ENCODE measurements at regions not wholly inside any gene's neighbourhood (a gene's known extent, or its start where the extent isn't known, plus 50 kb on each side); places are given as distances from the start of the nearest gene placed in this dataset.
"Not testable (repeated sequence)": the region's sequence is repeated elsewhere in the genome, so short reads cannot be mapped to it uniquely, and the experiment has no call there.

- no peak for DNase-seq (ENCODE audit: low spot score)
- CTCF ChIA-PET = no interaction called here
- H3K27ac ChIP-seq = no peak overlapping the region
- TF ChIP-seq, protein P1, sequence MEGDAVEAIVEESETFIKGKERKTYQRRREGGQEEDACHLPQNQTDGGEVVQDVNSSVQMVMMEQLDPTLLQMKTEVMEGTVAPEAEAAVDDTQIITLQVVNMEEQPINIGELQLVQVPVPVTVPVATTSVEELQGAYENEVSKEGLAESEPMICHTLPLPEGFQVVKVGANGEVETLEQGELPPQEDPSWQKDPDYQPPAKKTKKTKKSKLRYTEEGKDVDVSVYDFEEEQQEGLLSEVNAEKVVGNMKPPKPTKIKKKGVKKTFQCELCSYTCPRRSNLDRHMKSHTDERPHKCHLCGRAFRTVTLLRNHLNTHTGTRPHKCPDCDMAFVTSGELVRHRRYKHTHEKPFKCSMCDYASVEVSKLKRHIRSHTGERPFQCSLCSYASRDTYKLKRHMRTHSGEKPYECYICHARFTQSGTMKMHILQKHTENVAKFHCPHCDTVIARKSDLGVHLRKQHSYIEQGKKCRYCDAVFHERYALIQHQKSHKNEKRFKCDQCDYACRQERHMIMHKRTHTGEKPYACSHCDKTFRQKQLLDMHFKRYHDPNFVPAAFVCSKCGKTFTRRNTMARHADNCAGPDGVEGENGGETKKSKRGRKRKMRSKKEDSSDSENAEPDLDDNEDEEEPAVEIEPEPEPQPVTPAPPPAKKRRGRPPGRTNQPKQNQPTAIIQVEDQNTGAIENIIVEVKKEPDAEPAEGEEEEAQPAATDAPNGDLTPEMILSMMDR (conservative IDR thresholded peaks at IDR 0.05; ENCODE audit: low read depth) = no peak
- POLR2A ChIA-PET (ENCODE audit: low non-redundant PET) = no interaction called here
Measured at GRCh38 chr10:9243941-9244411, 1189.5 kb downstream of the GATA3 start.

DNA sequence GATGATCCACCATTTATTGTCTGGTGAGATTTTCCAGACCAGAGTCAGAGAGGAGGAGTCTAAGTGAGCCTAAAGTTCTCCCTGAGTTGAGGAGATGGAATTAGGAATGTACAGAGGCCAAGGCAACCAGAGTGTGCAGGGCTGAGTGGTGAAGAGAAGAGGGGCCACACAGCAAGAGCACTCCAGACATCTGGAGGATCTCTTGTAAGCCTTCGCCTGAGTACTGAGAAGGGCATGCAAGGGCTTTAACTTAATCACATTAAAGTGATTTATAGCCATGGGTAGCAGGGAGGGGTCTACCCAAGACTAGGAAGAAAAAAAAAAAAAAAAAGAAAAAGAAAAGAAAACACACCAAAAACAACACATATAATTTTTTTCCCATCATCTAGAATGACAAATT lies 1190.4 kb downstream of the GATA3 start:
- DNase-seq (ENCODE audit: low spot score) = no peak
- no peak overlapping the region for H3K27ac ChIP-seq
- ChIA-PET POLR2A (ENCODE audit: low non-redundant PET) (no interaction called here), CTCF (no interaction called here)
- TF ChIP-seq, protein P1 (conservative IDR thresholded peaks at IDR 0.05; ENCODE audit: low read depth) = no peak

GRCh38 chr10:9253121-9253520 lies 1198.6 kb downstream of the GATA3 start:
- H3K27ac ChIP-seq = no peak overlapping the region
- TF ChIP-seq, protein P1 (conservative IDR thresholded peaks at IDR 0.05; ENCODE audit: low read depth) = no peak
- peak; percentile 7 for DNase-seq (ENCODE audit: low spot score)
- POLR2A ChIA-PET (ENCODE audit: low non-redundant PET) = no interaction called here
- CTCF ChIA-PET = interaction anchor here (1.0 kb wide), 1 partner anchor 59 kb away, joined by 3 read pairs; no protein-coding TSS in a partner anchor

DNA sequence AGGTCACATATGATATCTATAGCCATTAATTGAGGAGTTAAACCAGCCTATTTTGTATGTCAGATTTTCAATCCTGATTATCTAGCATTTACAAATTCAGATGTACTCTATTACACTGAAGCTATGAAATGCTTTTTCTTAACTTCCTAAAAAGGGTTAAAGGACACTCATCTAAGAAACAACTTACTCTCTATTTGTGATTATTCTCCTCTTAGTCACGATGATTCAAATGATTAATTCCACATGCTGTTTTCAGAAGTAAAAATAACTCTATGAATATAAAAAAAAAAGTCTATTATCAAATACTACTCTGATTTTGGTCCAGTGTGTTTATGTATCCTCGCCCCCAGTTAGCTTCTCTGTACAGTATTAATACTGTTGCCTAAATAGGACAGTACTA lies 1199.9 kb downstream of the GATA3 start:
- peak; percentile 14 for DNase-seq (ENCODE audit: low spot score)
- no peak overlapping the region for H3K27ac ChIP-seq
- CTCF ChIA-PET = no interaction called here
- POLR2A ChIA-PET (ENCODE audit: low non-redundant PET) = no interaction called here
- TF ChIP-seq, protein P1 (conservative IDR thresholded peaks at IDR 0.05; ENCODE audit: low read depth) = no peak

DNA sequence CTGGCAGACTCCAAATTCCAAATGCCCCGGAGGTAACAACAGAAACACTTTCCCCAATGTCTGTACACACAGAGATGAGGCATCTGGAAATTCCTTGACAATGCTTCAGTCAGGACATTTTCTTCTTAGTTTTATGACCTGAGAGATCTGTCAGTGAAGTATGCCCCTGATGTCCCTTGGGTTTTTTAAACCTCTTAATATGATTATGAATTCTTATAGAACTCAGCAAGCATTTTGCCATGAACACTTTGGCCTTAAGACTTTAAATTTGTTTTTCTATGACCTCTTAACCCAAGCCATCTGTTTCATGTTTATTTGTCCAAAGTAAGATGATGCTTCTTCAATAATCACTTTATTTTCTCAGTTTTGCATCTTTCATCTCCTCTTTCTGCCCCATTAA lies 1206.2 kb downstream of the GATA3 start:
- TF ChIP-seq, protein P1 (conservative IDR thresholded peaks at IDR 0.05; ENCODE audit: low read depth) = no peak
- H3K27ac ChIP-seq = no peak overlapping the region
- ChIA-PET POLR2A (ENCODE audit: low non-redundant PET) (no interaction called here), CTCF (no interaction called here)
- DNase-seq (ENCODE audit: low spot score) = no peak

DNA sequence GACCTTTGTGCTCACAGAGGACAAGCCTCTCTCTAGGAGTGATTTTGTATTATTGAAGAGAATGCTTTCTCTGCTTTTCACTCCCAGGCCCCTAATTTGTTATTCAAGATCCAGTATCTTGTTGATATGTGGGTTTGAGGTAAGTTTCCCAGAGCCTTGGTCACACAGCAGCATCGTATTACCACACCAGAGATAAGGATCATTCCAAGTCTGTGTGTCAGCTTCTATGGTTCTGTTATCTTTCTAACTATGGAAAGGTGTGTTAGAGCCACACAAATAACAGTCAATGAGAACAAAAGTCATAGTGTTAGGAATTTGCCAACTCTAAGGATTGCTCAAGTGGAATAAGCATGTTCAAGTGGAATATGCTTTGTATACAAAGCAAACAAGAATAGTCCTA lies 1208.3 kb downstream of the GATA3 start:
- ChIA-PET POLR2A (ENCODE audit: low non-redundant PET) (no interaction called here), CTCF (interaction anchor here (0.6 kb wide), 1 partner anchor 20 kb away, joined by 3 read pairs; no protein-coding TSS in a partner anchor)
- H3K27ac ChIP-seq = no peak overlapping the region
- DNase-seq (ENCODE audit: low spot score) = no peak
- TF ChIP-seq, protein P1 (conservative IDR thresholded peaks at IDR 0.05; ENCODE audit: low read depth) = no peak

- ChIA-PET POLR2A (ENCODE audit: low non-redundant PET) (no interaction called here), CTCF (no interaction called here)
- H3K27ac ChIP-seq = no peak overlapping the region
- no peak for DNase-seq (ENCODE audit: low spot score)
- TF ChIP-seq, protein P1 (conservative IDR thresholded peaks at IDR 0.05; ENCODE audit: low read depth) = no peak
Measured at GRCh38 chr10:9268176-9268575, 1213.7 kb downstream of the GATA3 start.

- DNase-seq (ENCODE audit: low spot score); POLR2A ChIA-PET (ENCODE audit: low non-redundant PET); CTCF ChIA-PET; H3K27ac ChIP-seq: not testable (repeated sequence)
Measured at GRCh38 chr10:9273126-9273833, 1218.8 kb downstream of the GATA3 start.

All from RWPE1 (cell line).